GM13977 (cell line): ENCODE measurements at regions not wholly inside any gene's neighbourhood (a gene's known extent, or its start where the extent isn't known, plus 50 kb on each side); places are given as distances from the start of the nearest gene placed in this dataset.
A peak's percentile ranks its signal among the peaks of the same experiment; 100 is the strongest.

ENCODE experiments used
- DNase-seq: peaks from one replicate; pipeline ENCODE4 v3.0.0; 2012; ENCODE audit warnings: low spot score
- in situ Hi-C: fragments of 300-500 bp; cut with MboI; formaldehyde crosslinking; loops from one replicate; pipeline ENCODE4 v1.12.0; 2022; ENCODE audit warnings: low sequenced_read_pairs, low pct_unique_long_range_greater_than_20kb, mixed read lengths, inconsistent platforms; ENCODE audit not compliant: unreplicated experiment
- TF ChIP-seq, protein P1 (sequence below): IDR thresholded peaks from 2 replicates; pipeline ENCODE4 v1.5.1; 2012; ENCODE audit warnings: mild to moderate bottlenecking, control low read depth; ENCODE audit not compliant: insufficient read depth; ENCODE audit errors: extremely low read depth, missing control alignments

DNA sequence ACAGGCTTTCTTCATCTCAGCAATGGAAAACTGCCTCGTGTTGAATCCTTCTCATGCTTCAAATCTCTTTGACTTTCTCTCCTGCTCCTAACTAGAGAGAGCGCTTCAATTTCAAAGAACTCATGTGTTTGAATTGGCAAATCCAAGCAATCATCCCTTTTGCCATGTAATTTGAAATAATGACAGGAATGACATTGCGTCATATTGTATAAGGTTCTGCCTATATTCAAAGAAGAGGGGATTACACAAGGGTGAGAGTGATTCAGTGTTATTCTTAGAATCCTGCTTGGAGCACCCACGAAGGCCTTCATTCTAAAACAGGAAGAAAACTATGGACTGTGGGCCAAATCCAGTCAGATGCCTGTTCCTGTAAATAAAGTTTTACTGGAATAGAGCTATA is 720.6 kb downstream of the JRKL start:
- DNase-seq: no peak
- in situ Hi-C loops: no loop called here
- TF ChIP-seq, protein P1, sequence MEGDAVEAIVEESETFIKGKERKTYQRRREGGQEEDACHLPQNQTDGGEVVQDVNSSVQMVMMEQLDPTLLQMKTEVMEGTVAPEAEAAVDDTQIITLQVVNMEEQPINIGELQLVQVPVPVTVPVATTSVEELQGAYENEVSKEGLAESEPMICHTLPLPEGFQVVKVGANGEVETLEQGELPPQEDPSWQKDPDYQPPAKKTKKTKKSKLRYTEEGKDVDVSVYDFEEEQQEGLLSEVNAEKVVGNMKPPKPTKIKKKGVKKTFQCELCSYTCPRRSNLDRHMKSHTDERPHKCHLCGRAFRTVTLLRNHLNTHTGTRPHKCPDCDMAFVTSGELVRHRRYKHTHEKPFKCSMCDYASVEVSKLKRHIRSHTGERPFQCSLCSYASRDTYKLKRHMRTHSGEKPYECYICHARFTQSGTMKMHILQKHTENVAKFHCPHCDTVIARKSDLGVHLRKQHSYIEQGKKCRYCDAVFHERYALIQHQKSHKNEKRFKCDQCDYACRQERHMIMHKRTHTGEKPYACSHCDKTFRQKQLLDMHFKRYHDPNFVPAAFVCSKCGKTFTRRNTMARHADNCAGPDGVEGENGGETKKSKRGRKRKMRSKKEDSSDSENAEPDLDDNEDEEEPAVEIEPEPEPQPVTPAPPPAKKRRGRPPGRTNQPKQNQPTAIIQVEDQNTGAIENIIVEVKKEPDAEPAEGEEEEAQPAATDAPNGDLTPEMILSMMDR: no peak

DNA sequence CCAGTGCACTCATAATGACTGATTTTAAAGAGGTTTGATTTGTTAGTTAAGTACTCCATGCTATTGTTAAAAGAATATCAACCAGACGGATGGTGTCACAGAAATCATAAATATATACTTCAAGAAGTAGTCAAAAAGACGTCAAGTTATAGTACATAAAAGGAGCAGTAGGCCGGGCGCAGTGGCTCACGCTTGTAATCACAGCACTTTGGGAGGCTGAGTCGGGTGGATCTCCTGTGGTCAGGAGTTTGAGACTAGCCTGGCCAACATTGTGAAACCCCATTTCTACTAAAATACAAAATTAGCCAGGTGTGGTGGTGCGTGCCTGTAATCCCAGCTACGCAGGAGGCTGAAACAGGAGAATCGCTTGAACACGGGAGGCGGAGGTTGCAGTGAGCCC is 721.7 kb downstream of the JRKL start:
- TF ChIP-seq, protein P1: no peak
- no peak for DNase-seq
- in situ Hi-C loops: no loop called here

- TF ChIP-seq, protein P1: no peak
- DNase-seq: no peak
- in situ Hi-C loops: no loop called here
These were observed 728.9 kb downstream of the JRKL start for GRCh38 chr11:97118614-97119200.

- DNase-seq: no peak
- TF ChIP-seq, protein P1: no peak
- in situ Hi-C loops: no loop called here
These were observed 733.4 kb downstream of the JRKL start for GRCh38 chr11:97123237-97123636.

DNA sequence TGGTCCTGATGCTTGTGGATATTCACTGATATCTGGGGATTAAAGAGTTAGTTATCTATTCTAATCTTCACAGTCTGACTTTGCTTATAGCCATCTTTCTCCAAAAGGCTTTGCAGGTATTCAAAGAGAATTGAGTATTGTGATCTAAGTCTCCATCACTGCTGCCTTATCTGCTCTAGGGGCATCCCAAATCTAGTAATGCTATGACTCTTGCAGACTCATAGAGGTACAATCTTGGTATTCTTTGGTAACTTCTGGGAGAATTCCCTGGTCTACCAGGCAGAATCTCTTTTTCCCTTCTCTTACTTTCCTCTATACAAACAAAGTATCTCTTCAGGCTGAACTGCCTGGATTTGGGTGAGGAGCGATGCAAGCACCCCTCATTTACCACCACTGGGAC is 746.3 kb downstream of the JRKL start:
- in situ Hi-C loops: loop anchor here (25.0 kb wide), 1 partner anchor 674 kb away; no protein-coding TSS in a partner anchor

GRCh38 chr11:97140885-97141494 is 751.2 kb downstream of the JRKL start:
- DNase-seq: peak; percentile 4
- TF ChIP-seq, protein P1: peak; percentile 61
- in situ Hi-C loops: loop anchor here (25.0 kb wide), 1 partner anchor 679 kb away; no protein-coding TSS in a partner anchor

More for the DNA sequence above, 746.3 kb downstream of the JRKL start:
- TF ChIP-seq, protein P1: no peak
- no peak for DNase-seq

- TF ChIP-seq, protein P1: no peak
- in situ Hi-C loops: loop anchor here (25.0 kb wide), 1 partner anchor 681 kb away; no protein-coding TSS in a partner anchor
These were observed 753.6 kb downstream of the JRKL start for GRCh38 chr11:97143463-97143862.

More at GRCh38 chr11:97143463-97143862, 753.6 kb downstream of the JRKL start:
- no peak for DNase-seq
